BLaER1 (cell line): ENCODE measurements at regions not wholly inside any gene's neighbourhood (a gene's known extent, or its start where the extent isn't known, plus 50 kb on each side); places are given as distances from the start of the nearest gene placed in this dataset.

Experiments
- H3K27ac ChIP-seq: shearing (Covaris generic); formaldehyde crosslinking; 2 replicates; pipeline ENCODE4 v1.8.1; 2022
- H3K27me3 ChIP-seq: shearing (Covaris generic); formaldehyde crosslinking; 2 replicates; pipeline ENCODE4 v1.8.1; 2022
- H3K36me3 ChIP-seq: shearing (Covaris generic); formaldehyde crosslinking; 2 replicates; pipeline ENCODE4 v1.8.1; 2022
- H3K4me1 ChIP-seq: shearing (Covaris generic); formaldehyde crosslinking; 2 replicates; pipeline ENCODE4 v1.8.1; 2022
- H3K4me2 ChIP-seq: shearing (Covaris generic); formaldehyde crosslinking; 2 replicates; pipeline ENCODE4 v1.8.1; 2022
- H3K4me3 ChIP-seq: shearing (Covaris generic); formaldehyde crosslinking; 2 replicates; pipeline ENCODE4 v1.8.1; 2022
- H3K9ac ChIP-seq: shearing (Covaris generic); formaldehyde crosslinking; 2 replicates; pipeline ENCODE4 v1.8.1; 2022
- H3K9me3 ChIP-seq: shearing (Covaris generic); formaldehyde crosslinking; 2 replicates; pipeline ENCODE4 v1.8.1; 2022
- H4K20me1 ChIP-seq: shearing (Covaris generic); formaldehyde crosslinking; 2 replicates; pipeline ENCODE4 v1.8.1; 2022
- Cebpa-rat ChIP-seq: shearing (Covaris generic); IDR thresholded peaks from 2 replicates; pipeline ENCODE4 v1.8.1; 2022

DNA sequence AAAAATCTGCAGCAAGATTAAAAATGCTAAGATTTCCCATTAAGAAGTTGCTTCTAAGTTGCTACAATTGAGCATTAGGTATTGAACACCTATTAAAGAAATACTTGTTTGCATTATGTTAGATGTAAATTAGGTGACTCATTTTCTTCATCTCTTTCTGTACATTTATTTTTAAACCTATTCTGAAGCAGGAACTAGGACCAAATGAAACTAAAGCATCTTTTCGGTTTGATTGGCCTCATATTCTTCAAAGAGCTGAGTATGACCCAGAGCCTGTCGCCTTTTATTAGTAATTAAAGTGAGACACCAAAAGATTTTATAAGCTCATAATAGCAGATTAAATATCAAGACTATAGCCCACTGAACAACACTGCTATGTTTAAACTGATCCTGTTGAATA lies 83.4 kb upstream of the ZEB2 start:
- H3K9me3 ChIP-seq = peaks cover 15% of the 10 kb centered on the region
- H3K27ac ChIP-seq = no peak overlapping the region
- H3K4me2 ChIP-seq = no peak overlapping the region
- TF ChIP-seq Cebpa-rat = no peak
- H3K9ac ChIP-seq = no peak overlapping the region
- H3K27me3 ChIP-seq = no peaks in the 10 kb centered on the region
- H4K20me1 ChIP-seq = no peaks in the 10 kb centered on the region
- H3K4me1 ChIP-seq = no peaks in the 10 kb centered on the region; the same call in 1 of the 2 replicates
- no peak overlapping the region for H3K4me3 ChIP-seq
- H3K36me3 ChIP-seq = no peaks in the 10 kb centered on the region

- H3K27me3 ChIP-seq = no peaks in the 10 kb centered on the region
- no peak overlapping the region for H3K9ac ChIP-seq
- peaks cover 24% of the 10 kb centered on the region for H3K9me3 ChIP-seq
- no peak overlapping the region for H3K4me3 ChIP-seq
- H4K20me1 ChIP-seq = no peaks in the 10 kb centered on the region
- H3K36me3 ChIP-seq = no peaks in the 10 kb centered on the region
- H3K4me1 ChIP-seq = peaks cover 28% of the 10 kb centered on the region
- TF ChIP-seq Cebpa-rat = no peak
- H3K27ac ChIP-seq = no peak overlapping the region
- no peak overlapping the region for H3K4me2 ChIP-seq
Observed at GRCh38 chr2:144598906-144599305, 79.0 kb upstream of the ZEB2 start.

DNA sequence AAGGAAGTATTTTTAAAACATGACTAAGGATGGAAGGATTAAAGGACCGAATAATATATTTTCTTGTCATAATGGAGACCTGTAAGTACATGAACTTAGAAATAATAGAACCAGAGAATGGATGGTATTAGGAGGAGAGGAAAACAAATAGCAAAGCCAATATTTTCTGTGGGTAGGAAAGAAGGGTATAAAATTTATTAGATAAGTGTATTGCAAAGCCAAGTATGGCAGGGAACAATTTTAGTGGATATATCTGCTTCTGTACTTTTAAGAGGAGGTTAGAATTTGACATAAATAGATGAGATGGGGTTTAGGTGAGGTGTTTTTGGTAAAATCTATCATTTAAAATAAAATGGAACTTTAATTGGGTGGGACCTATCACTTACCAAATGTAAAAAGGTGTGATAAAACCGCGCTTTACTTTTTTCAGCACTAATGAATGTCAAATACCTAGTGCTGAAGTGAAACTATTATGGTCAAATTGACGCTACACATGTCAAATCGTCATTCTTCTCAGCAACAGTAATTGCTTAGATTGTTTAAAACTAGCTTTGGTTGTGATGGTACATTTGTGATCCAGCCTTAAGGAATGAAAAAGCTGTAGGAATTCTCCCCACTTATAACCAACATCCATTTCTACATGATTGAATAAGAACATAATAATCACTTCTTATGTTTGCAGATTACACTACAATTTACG lies 78.1 kb upstream of the ZEB2 start:
- Histone ChIP-seq H3K4me1 (peaks cover 31% of the 10 kb centered on the region), H3K27me3 (no peaks in the 10 kb centered on the region), H4K20me1 (no peaks in the 10 kb centered on the region), H3K9me3 (peaks cover 24% of the 10 kb centered on the region), H3K27ac (no peak overlapping the region), H3K36me3 (no peaks in the 10 kb centered on the region), H3K4me3 (no peak overlapping the region), H3K4me2 (no peak overlapping the region), H3K9ac (no peak overlapping the region)
- TF ChIP-seq Cebpa-rat = no peak

DNA sequence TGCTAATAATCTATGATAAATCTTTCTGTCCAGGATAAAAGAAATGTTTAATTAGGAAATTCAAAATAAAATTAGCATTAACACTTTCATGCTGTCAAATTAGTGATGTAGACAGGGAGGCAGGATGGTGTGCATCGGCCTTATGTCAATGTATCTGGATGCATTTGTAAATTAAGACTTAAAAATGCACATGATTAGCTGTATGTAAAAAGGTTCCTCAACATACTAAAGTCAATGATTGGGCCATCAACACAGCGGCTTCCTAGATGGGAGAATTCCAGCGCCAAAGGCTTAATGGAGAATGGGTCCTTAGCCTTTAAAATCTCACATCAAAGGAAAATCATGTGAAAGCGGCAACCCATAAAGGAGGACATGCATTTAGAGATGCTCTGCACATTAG lies 77.5 kb upstream of the ZEB2 start:
- TF ChIP-seq Cebpa-rat = no peak
- Histone ChIP-seq H3K4me3 (no peak overlapping the region), H3K4me2 (peak overlapping the region; percentile 78; the same call in 1 of the 2 replicates), H3K9ac (no peak overlapping the region), H3K9me3 (peaks cover 24% of the 10 kb centered on the region), H3K4me1 (peaks cover 38% of the 10 kb centered on the region), H4K20me1 (no peaks in the 10 kb centered on the region), H3K36me3 (no peaks in the 10 kb centered on the region), H3K27ac (peak overlapping the region; percentile 73; the same call in 1 of the 2 replicates), H3K27me3 (no peaks in the 10 kb centered on the region)

- peak overlapping the region; percentile 39; the same call in 1 of the 2 replicates for H3K4me3 ChIP-seq
- no peaks in the 10 kb centered on the region for H3K27me3 ChIP-seq
- H3K4me2 ChIP-seq = peak overlapping the region; percentile 78
Observed at GRCh38 chr2:144596073-144596871, 76.4 kb upstream of the ZEB2 start.

GRCh38 chr2:144595686-144596072 lies 75.8 kb upstream of the ZEB2 start:
- Histone ChIP-seq H3K9ac (peak overlapping the region; percentile 65; the same call in 1 of the 2 replicates), H3K36me3 (no peaks in the 10 kb centered on the region), H3K27me3 (no peaks in the 10 kb centered on the region), H3K4me3 (peak overlapping the region; percentile 39; the same call in 1 of the 2 replicates), H3K27ac (peak overlapping the region; percentile 73), H3K4me2 (peak overlapping the region; percentile 78), H3K9me3 (peaks cover 24% of the 10 kb centered on the region), H3K4me1 (peaks cover 45% of the 10 kb centered on the region), H4K20me1 (no peaks in the 10 kb centered on the region)
- no peak for TF ChIP-seq Cebpa-rat

More at GRCh38 chr2:144596073-144596871, 76.4 kb upstream of the ZEB2 start:
- no peak for TF ChIP-seq Cebpa-rat
- peak overlapping the region; percentile 65 for H3K9ac ChIP-seq
- H3K27ac ChIP-seq = peak overlapping the region; percentile 73
- no peaks in the 10 kb centered on the region for H3K36me3 ChIP-seq
- H3K4me1 ChIP-seq = peaks cover 45% of the 10 kb centered on the region
- H4K20me1 ChIP-seq = no peaks in the 10 kb centered on the region
- peaks cover 24% of the 10 kb centered on the region for H3K9me3 ChIP-seq

- Histone ChIP-seq H3K4me3 (no peak overlapping the region), H3K27me3 (no peaks in the 10 kb centered on the region), H3K4me1 (peaks cover 45% of the 10 kb centered on the region), H3K4me2 (peak overlapping the region; percentile 78), H3K36me3 (no peaks in the 10 kb centered on the region), H3K9me3 (peaks cover 24% of the 10 kb centered on the region), H3K9ac (no peak overlapping the region), H3K27ac (no peak overlapping the region), H4K20me1 (no peaks in the 10 kb centered on the region)
- TF ChIP-seq Cebpa-rat = no peak
Observed at GRCh38 chr2:144595279-144595678, 75.4 kb upstream of the ZEB2 start.

GRCh38 chr2:144593803-144594202 lies 73.9 kb upstream of the ZEB2 start:
- peaks cover 45% of the 10 kb centered on the region for H3K4me1 ChIP-seq
- no peak overlapping the region for H3K4me3 ChIP-seq
- H3K27me3 ChIP-seq = no peaks in the 10 kb centered on the region
- no peak overlapping the region for H3K9ac ChIP-seq
- H3K27ac ChIP-seq = no peak overlapping the region
- H3K9me3 ChIP-seq = peaks cover 18% of the 10 kb centered on the region
- no peak for TF ChIP-seq Cebpa-rat
- no peaks in the 10 kb centered on the region for H4K20me1 ChIP-seq
- H3K4me2 ChIP-seq = no peak overlapping the region
- no peaks in the 10 kb centered on the region for H3K36me3 ChIP-seq

DNA sequence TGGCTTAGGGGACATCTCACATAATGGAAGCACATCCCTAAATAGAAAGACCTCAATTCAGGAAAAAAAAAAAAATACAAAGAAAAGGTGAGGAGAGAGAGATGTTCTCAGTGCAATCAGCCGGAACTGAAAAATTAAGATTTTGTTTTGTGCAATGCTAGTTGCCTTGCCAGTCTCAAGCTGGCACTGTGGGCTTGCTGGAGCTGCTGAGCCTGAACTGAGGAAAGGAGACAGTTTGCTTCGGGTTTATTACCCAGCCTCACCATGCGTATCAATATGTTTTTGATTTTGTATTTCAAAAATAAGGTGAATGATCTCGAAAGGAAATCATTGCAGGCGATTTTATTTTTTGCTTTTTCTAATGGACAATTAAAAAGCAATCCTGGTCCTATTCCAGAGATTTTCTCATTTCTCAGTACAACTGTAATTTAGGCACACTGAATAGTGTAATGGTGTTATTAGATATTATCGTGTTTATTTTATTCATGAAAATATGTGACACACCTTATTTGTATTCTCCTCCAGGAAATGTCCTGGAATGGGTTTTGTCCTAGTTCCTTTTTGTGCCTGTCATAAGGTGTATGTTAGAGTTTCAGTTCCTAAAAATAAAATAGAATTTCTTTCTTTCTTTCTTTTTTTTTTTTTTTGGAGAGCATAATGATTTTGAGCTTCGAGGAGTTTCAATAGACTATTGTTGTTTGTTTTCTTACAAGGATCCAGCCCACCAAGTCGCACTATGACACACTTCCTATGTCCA lies 72.8 kb upstream of the ZEB2 start:
- Histone ChIP-seq H3K27ac (no peak overlapping the region), H3K4me1 (peaks cover 45% of the 10 kb centered on the region), H3K36me3 (no peaks in the 10 kb centered on the region), H4K20me1 (no peaks in the 10 kb centered on the region), H3K9ac (no peak overlapping the region), H3K9me3 (peaks cover 8% of the 10 kb centered on the region), H3K4me3 (no peak overlapping the region), H3K4me2 (peak overlapping the region; percentile 42), H3K27me3 (no peaks in the 10 kb centered on the region)
- TF ChIP-seq Cebpa-rat = no peak
